Activated CD4-positive, CD25-positive, alpha-beta regulatory T cell (primary cell): ENCODE measurements at regions not wholly inside any gene's neighbourhood (a gene's known extent, or its start where the extent isn't known, plus 50 kb on each side); places are given as distances from the start of the nearest gene placed in this dataset.
"Not testable (repeated sequence)": the region's sequence is repeated elsewhere in the genome, so short reads cannot be mapped to it uniquely, and the experiment has no call there.

Experiments used
- DNase-seq, 4 experiments: peaks; one replicate each; lab custom pipeline; 2025; lab: John Stamatoyannopoulos, UW

GRCh38 chrX:47302396-47302795, 68.0 kb upstream of the ZNF157 start:
- DNase-seq: no peak

GRCh38 chrX:47306471-47307023, 63.8 kb upstream of the ZNF157 start:
- DNase-seq: not testable (repeated sequence)

DNA sequence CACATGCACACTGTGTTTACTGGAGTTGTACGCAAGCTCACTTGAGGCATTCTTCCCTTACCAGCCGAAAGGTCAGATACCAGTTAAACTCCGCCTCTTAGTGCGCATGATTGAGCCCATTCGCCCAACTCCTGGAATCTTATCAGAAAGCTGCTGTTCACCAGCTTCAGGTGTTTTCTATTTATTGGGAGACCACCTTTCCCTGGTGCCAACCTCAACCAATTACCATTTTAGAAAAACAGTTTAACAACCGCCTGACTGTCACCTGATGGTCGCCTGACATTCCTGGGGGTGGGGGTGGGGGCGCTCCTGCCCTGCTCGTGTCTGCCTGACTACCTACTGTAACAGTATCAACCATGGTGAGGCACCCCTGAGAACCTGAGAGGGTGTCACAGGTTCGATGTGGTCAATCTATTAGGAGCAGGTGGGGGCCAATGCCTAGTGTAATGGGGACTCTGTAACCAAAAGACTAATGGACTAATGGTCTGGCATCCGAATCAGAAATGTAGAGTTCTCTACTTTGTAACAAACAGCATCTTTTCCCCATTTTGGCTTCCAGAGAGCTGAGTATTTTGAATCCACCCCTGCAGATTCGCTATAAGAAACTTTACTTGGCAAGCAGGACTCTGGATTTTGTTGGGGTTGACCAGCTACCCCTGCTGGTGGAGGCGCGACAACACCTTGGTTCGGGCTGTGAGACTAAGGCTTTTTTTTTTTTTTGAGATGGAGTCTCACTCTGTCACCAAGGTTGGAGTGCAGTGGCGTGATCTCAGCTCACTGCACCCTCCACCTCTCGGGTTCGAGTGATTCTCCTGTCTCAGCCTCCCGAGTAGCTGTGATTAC, 58.2 kb upstream of the ZNF157 start:
- DNase-seq: peak in 2 of 4 experiments; percentile 3 to 13

DNA sequence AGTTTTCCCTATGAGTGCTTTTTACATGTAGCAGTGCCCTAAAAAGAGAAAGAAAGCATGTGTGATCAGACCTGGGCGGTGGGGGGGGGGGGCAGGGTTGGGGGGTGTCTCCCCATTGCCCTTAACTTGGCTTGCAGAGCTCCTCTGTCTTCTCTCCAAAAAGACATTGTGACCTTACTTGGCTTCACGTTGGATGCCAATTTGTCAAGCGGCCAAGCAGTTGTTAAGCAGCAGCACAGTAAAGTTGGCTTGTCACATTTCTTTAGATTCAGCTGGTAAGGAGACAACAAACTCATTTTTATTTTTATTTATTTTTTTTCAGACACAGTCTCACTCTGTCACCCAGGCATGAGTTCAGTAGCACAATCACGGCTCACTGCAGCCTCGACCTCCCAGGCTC, 57.3 kb upstream of the ZNF157 start:
- no peak for DNase-seq

DNA sequence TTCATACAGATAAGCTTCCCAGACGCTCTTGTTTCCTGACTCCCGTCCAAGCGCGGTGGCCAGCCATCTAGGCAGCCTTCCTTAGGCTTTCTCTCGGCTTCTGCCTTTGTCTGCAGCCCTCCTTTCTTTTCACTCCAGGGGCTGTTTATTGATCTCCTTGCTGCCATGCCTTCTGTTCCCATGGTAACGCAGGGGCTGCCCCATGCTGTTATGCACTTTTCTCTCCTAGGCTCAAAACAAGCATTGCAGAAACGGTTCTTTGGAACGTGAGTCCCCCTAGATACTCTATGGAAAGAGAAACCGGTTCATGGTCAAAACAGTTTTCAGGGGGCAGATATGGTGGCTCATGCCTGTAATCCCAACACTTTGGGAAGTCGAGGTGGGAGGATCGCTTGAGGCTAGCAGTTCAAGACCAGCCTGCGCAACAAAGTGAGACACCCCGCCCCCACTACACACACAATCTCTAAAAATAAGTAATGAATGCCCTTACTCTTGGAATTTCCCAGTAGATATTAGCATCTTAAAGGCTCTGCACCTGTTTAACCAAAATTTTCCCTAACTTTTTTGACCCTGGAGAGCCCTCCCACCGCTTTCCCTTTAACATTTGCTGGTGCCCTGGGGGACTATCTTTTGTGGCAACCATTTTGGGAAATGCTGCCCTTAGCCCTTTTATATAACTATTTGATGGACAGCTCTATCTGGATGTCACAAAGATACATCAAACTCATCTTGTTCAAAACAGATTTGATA, 53.9 kb upstream of the ZNF157 start:
- DNase-seq: no peak
